Liver (tissue), 8 donors: ENCODE measurements at regions not wholly inside any gene's neighbourhood (a gene's known extent, or its start where the extent isn't known, plus 50 kb on each side); places are given as distances from the start of the nearest gene placed in this dataset.

Experiments
- DNase-seq: peaks from one replicate; pipeline ENCODE4 v3.0.0-alpha.2; 2017; ENCODE audit warnings: low spot score
- H3K27ac ChIP-seq, 2 donors: one replicate each; pipeline ENCODE4 v1.7.0; 2013; ENCODE audit warnings: inconsistent platforms in 2 of 2, low read length in 2 of 2, control low read depth in 1 of 2, low read depth in 1 of 2, mild to moderate bottlenecking in 1 of 2
- H3K27me3 ChIP-seq, 4 donors: one replicate each; pipeline versions ENCODE4 v1.6.1 to v1.7.0; 2013; ENCODE audit warnings: low read length in 3 of 4, inconsistent platforms in 1 of 4, mild to moderate bottlenecking in 1 of 4, moderate library complexity in 1 of 4; ENCODE audit not compliant: control insufficient read depth in 4 of 4, insufficient read depth in 4 of 4
- H3K36me3 ChIP-seq, 4 donors: one replicate each; pipeline versions ENCODE4 v1.6.1 to v1.7.0; 2013; ENCODE audit warnings: low read length in 3 of 4, mild to moderate bottlenecking in 3 of 4, low read depth in 1 of 4, moderate library complexity in 1 of 4; ENCODE audit not compliant: control insufficient read depth in 4 of 4, insufficient read depth in 3 of 4
- H3K4me1 ChIP-seq, 4 donors: one replicate each; pipeline versions ENCODE4 v1.6.1 to v1.7.0; 2013; ENCODE audit warnings: low read length in 3 of 4, mild to moderate bottlenecking in 3 of 4, moderate library complexity in 1 of 4; ENCODE audit not compliant: control insufficient read depth in 4 of 4, insufficient read depth in 4 of 4
- H3K4me3 ChIP-seq, 3 donors: one replicate each; pipeline versions ENCODE4 v1.6.1 to v1.7.0; 2013; ENCODE audit warnings: low read length in 3 of 3, control low read depth in 1 of 3, low read depth in 1 of 3, mild to moderate bottlenecking in 1 of 3
- H3K9ac ChIP-seq, 2 donors: one replicate each; pipeline ENCODE4 v1.7.0; 2013; ENCODE audit warnings: low read length in 2 of 2, mild to moderate bottlenecking in 2 of 2, moderate library complexity in 2 of 2, control low read depth in 1 of 2, low read depth in 1 of 2
- H3K9me3 ChIP-seq, 4 donors: one replicate each; pipeline versions ENCODE4 v1.6.1 to v1.7.0; 2013; ENCODE audit warnings: low read length in 3 of 4; ENCODE audit not compliant: control insufficient read depth in 4 of 4
- CTCF ChIP-seq: fragments of 150-350 bp; IDR thresholded peaks from 2 replicates; pipeline ENCODE4 v1.5.1; 2017; ENCODE audit warnings: improper control_type of control experiment, low read depth, low read length; ENCODE audit not compliant: missing input control
- EGR1 ChIP-seq, 2 donors: IDR thresholded peaks; 2 replicates each; pipeline ENCODE4 v1.6.1; 2016 to 2018; ENCODE audit warnings: antibody characterized with exemption in 2 of 2, low read depth in 2 of 2
- FOXA1 ChIP-seq: IDR thresholded peaks from 2 replicates; pipeline ENCODE4 v1.6.1; 2016; ENCODE audit warnings: antibody characterized with exemption
- FOXA2 ChIP-seq: IDR thresholded peaks from 2 replicates; pipeline ENCODE4 v1.6.1; 2016; ENCODE audit warnings: antibody characterized with exemption
- GABPA ChIP-seq, 2 donors: IDR thresholded peaks in 1 of 2; conservative IDR thresholded peaks in 1 of 2; 2 replicates each; pipeline ENCODE4 v1.6.1; 2016; ENCODE audit warnings: antibody characterized with exemption in 2 of 2, mild to moderate bottlenecking in 1 of 2, moderate library complexity in 1 of 2
- HNF4G ChIP-seq: IDR thresholded peaks from 2 replicates; pipeline ENCODE4 v1.6.1; 2016; ENCODE audit warnings: antibody characterized with exemption
- JUND ChIP-seq, 2 donors: IDR thresholded peaks; 2 replicates each; pipeline ENCODE4 v1.6.1; 2016; ENCODE audit warnings: antibody characterized with exemption in 2 of 2
- NR2F2 ChIP-seq: IDR thresholded peaks from 2 replicates; pipeline ENCODE4 v1.6.1; 2016; ENCODE audit warnings: antibody characterized with exemption
- REST ChIP-seq: IDR thresholded peaks from 2 replicates; pipeline ENCODE4 v1.6.1; 2016; ENCODE audit warnings: antibody characterized with exemption, mild to moderate bottlenecking
- SP1 ChIP-seq: IDR thresholded peaks from 2 replicates; pipeline ENCODE4 v1.6.1; 2018; ENCODE audit warnings: antibody characterized with exemption, mild to moderate bottlenecking
- TAF1 ChIP-seq: conservative IDR thresholded peaks from 2 replicates; pipeline ENCODE4 v1.6.1; 2016; ENCODE audit warnings: antibody characterized with exemption, mild to moderate bottlenecking
- YY1 ChIP-seq: IDR thresholded peaks from 2 replicates; pipeline ENCODE4 v1.6.1; 2016; ENCODE audit warnings: antibody characterized with exemption, mild to moderate bottlenecking
- ZBTB33 ChIP-seq: IDR thresholded peaks from 2 replicates; pipeline ENCODE4 v1.6.1; 2016; ENCODE audit warnings: antibody characterized with exemption
- WGBS: extraction: QIAGEN DNeasy Blood & Tissue Kit; methylation state at CpG from one replicate; pipeline ENCODE4 v1.1.7; 2013; 5-methylcytosine and 5-hydroxymethylcytosine counted together
- donor health status: healthy.
- donor health status: healthy.
- donor health status: healthy.
- donor health status: healthy.
- donor health status: healthy.

GRCh38 chr14:101365329-101366158 lies 195.8 kb upstream of the DIO3 start:
- no peak overlapping the region for H3K27ac ChIP-seq
- no peak for TF ChIP-seq JUND (IDR thresholded peaks at IDR 0.05)
- no peak for TF ChIP-seq NR2F2
- TF ChIP-seq HNF4G, result no peak
- TF ChIP-seq TAF1, result no peak
- TF ChIP-seq SP1, result no peak
- TF ChIP-seq YY1, result no peak
- TF ChIP-seq FOXA1, result no peak
- no peak for TF ChIP-seq ZBTB33
- no peak for TF ChIP-seq GABPA (IDR thresholded peaks at IDR 0.05 in 1 of 2, conservative IDR thresholded peaks at IDR 0.05 in 1 of 2)
- TF ChIP-seq REST, result no peak
- no peak for TF ChIP-seq EGR1 (IDR thresholded peaks at IDR 0.05; ENCODE audit: low read depth in 2 of 2)
- H3K36me3 ChIP-seq, result no peaks in the 10 kb centered on the region
- H3K9ac ChIP-seq, result no peak overlapping the region
- no peaks in the 10 kb centered on the region for H3K27me3 ChIP-seq
- H3K4me3 ChIP-seq, result no peak overlapping the region
- 91% methylated on average over 20 of the region's 20 CpGs for WGBS
- no peaks in the 10 kb centered on the region for H3K9me3 ChIP-seq
- DNase-seq, result no peak
- H3K4me1 ChIP-seq, result peaks cover 0 to 8% (median 4%) of the 10 kb centered on the region in 4 donors

GRCh38 chr14:101367421-101368261 lies 193.7 kb upstream of the DIO3 start:
- no peak overlapping the region for H3K27ac ChIP-seq
- no peak overlapping the region for H3K9ac ChIP-seq
- peaks cover 0 to 8% (median 4%) of the 10 kb centered on the region in 4 donors for H3K4me1 ChIP-seq
- TF ChIP-seq ZBTB33 (no peak), TAF1 (no peak), FOXA2 (no peak), HNF4G (no peak), REST (no peak), YY1 (no peak), CTCF (no peak)
- H3K36me3 ChIP-seq, result no peaks in the 10 kb centered on the region
- DNase-seq, result no peak
- WGBS, result 85% methylated on average over 23 of the region's 23 CpGs
- H3K9me3 ChIP-seq, result no peaks in the 10 kb centered on the region
- H3K4me3 ChIP-seq, result no peak overlapping the region
- no peaks in the 10 kb centered on the region for H3K27me3 ChIP-seq
